ENCODE measurements at regions not wholly inside any gene's neighbourhood (a gene's known extent, or its start where the extent isn't known, plus 50 kb on each side); places are given as distances from the start of the nearest gene placed in this dataset.

DNA sequence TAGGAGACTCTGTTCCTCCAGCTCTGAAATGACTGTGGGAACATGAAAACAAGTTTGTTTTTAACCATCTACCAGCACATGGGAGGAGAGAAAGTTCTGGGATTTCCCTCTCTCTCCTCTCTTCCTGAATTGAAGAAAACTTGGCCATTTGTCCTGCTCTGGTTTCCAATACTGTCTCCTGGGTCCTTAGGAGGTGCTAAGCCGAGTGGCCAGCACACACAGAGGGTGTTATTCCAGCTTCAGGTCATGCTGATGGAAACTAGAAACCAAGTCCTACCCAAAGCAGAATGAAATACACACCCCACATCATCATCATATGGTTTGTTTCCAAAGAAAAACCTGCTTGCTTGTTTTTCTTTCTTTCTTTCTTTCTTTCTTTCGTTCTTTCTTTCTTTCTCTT, 172.7 kb downstream of the RPLP1 start:
- DNase-seq (ENCODE audit: low spot score) = no peak
- no peak overlapping the region for H3K4me3 ChIP-seq
- no peak for TF ChIP-seq CTCF (IDR thresholded peaks at IDR 0.05)
- no peak overlapping the region for H3K27ac ChIP-seq

DNA sequence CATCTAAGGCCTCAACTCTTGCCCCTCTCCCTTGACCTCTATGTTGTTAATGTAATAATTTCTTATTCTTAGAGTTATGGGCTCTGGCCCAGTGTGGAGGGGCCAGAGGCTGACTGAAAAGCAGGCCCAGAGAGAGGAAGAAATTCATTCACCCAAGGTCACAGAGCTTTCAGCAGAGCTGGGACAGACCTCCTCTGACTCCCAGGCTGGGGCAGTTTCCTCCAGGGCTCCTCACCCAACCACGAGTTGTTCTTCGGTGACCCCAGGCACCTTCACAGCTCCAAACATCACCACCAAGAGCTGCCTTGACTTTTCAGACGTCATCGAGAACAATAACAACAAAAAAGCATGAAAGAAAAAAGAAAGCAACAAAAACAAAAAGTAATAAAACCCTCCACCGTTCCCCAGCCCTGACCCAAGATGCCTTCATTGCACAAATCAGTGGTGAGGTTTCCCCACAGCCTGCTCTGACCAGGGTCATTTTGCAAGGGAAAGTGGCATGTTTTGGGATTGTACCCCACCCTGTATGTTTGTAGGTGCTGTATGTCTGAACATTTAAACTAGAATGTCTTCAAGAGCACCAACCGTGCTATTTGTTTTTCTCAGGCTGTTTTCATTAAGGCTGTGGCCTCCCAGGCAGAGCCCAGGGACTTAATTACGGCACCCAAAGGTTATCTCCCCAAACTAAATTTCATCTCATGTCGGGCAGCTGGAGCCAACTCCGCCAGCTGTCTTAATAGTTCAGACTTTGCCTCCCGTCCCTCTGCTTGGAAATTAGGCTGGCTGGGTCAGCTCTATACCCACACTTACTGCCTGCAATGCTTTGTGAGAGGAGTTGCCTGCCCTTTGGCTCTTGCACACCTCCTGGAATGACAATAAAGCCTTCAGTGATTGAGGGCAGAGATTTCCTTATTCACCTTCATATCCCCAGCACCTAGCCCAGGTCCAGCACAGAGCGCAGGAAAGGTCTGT, 173.8 kb downstream of the RPLP1 start:
- H3K27ac ChIP-seq = no peak overlapping the region
- TF ChIP-seq CTCF (IDR thresholded peaks at IDR 0.05) = no peak
- no peak for DNase-seq (ENCODE audit: low spot score)
- no peak overlapping the region for H3K4me3 ChIP-seq

DNA sequence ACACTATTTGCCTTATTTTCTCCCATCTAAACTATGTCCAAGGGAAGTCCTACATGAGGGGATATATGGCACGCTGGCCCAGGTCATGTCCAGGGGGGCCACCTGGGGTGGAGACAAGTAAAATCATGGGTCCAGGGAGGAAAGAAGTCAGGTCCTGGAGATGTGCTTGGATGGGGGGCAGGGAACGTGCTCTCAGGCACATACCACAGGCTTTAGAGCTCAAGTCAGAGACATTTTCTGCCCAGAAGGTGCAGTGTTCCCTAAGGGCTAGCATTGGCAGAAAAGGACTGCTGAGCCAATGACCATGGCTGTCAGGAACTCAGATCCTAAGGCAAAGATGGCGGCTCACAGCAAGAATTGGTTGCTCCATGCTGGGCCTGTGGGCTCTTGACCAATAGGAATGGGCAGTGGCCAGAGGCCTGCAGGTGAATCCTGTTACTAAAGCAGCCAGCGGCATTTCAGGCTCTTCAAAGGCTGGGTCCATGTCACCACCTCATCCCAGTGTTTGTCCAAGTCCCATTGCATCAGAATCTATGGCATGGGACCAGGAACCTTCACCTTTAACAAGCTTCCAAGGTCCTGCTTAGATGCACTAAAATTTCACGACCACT, 175.0 kb downstream of the RPLP1 start:
- no peak for TF ChIP-seq CTCF (IDR thresholded peaks at IDR 0.05)
- DNase-seq (ENCODE audit: low spot score) = no peak
- no peak overlapping the region for H3K4me3 ChIP-seq
- no peak overlapping the region for H3K27ac ChIP-seq

DNA sequence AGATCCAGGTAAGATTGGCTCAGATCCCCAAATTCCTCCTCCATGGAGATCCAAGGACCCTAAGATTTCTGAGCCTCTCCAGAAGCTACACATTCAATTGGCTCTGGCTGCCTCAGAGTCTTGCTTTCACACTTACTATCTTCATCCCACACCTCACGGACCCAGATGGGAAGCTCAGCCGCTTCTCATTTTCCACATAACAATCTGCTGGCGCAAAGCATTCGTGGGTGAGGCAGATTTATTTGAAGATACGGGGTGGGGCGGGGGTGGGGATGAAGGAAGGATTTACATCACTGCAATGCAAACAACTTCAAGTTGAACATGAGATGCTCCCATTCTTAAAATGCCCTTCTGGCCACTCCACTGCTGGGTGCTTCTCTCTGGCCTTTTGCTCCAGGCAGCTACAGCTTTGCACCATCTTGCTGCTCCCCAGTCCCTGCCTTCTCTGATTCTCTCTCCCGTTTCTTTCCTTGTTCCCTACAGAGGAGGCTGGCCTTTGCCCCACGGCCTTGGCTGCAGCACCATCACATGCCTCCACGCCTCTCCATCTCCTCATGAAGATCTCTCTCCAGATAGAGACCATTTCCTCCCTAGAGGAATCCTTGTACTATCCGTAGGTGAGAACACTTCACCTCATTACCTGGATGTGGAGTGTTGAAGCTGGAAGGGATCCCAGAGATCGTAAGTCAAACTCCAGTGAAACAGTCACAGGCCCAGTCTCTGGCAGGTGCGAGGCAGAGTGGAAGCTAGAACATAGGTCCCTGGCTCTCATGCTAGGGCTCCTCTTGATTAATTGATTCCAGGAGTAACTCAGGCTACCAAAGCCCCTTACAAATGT, 175.9 kb downstream of the RPLP1 start:
- no peak overlapping the region for H3K27ac ChIP-seq
- H3K4me3 ChIP-seq = no peak overlapping the region
- no peak for DNase-seq (ENCODE audit: low spot score)
- no peak for TF ChIP-seq CTCF (IDR thresholded peaks at IDR 0.05)

DNA sequence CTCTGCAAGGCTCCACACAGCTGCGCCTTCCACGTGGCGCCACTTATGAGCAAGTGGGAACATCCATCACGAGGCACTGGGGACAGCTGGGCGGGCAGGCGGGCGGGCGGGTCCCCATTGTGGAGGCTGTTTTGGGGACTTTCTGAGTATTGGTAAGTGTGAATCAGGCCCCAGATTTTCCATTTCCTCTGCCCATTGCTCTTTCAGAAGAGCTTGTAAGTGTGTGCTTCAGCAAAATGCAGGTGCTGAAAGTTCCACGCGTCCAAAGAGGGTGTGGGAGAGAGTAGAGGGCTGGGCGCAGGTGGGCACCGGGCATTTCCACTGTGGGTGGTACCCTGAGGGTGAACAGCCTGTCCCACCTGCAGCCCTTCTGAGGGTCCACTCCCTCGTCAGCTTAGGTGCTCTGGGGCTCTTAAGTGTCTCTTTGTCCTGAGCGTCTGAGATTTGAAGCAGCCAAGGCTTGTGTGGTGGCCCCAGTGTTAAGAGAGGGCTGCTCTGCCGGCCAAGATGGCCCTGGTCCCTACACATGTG, 177.1 kb downstream of the RPLP1 start:
- DNase-seq (ENCODE audit: low spot score) = no peak
- H3K27ac ChIP-seq = no peak overlapping the region
- no peak for TF ChIP-seq CTCF (IDR thresholded peaks at IDR 0.05)
- H3K4me3 ChIP-seq = no peak overlapping the region

DNA sequence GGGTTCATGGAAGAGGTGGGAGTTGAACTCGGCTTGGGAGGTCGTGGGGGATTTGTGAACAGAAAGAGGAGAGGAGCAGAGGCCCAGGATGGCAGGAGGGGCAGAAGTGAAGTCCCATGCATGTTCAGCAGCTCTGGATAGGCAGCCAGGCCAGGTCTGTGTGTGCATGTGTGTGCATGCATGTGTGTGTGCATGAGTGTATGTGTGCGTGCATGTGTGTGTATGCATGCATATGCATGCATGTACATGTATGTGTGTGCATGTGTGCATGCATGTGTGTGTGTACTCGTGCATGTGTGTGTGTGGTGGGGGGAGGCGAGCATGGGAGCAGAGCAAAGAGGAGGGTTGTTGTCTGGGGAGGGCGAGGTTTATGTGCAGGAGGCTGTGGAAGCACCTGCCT, 178.4 kb downstream of the RPLP1 start:
- Histone ChIP-seq H3K4me3 (no peak overlapping the region), H3K27ac (no peak overlapping the region)
- TF ChIP-seq CTCF (IDR thresholded peaks at IDR 0.05) = no peak
- DNase-seq (ENCODE audit: low spot score) = no peak
